A549 (cell line): ENCODE measurements at regions not wholly inside any gene's neighbourhood (a gene's known extent, or its start where the extent isn't known, plus 50 kb on each side); places are given as distances from the start of the nearest gene placed in this dataset.

Experiments
- CBX8 ChIP-seq: fragments of 200-600 bp; sonication (generic); IDR thresholded peaks from 2 replicates; pipeline ENCODE4 v1.6.1; 2016
- CTCF ChIP-seq: fragments of >200 bp; sonication (Bioruptor Twin); formaldehyde crosslinking; IDR thresholded peaks from 3 replicates; pipeline ENCODE4 v1.5.1; 2016
- EP300 ChIP-seq, 2 experiments: fragments of >200 bp; sonication (Bioruptor Twin); formaldehyde crosslinking; IDR thresholded peaks; 2 replicates in 1 of 2; 3 replicates in 1 of 2; pipeline ENCODE4 v1.6.1; 2016 to 2017
- ESRRA ChIP-seq: fragments of 150-350 bp; IDR thresholded peaks from 2 replicates; pipeline ENCODE4 v1.6.1; 2014; ENCODE audit warnings: mild to moderate bottlenecking, low read length, borderline replicate concordance
- MAX ChIP-seq: IDR thresholded peaks from 2 replicates; pipeline ENCODE4 v1.6.1; 2012
- MAZ ChIP-seq: fragments of 150-350 bp; IDR thresholded peaks from 2 replicates; pipeline ENCODE4 v1.6.1; 2014; ENCODE audit warnings: antibody characterized with exemption, low read depth, low read length, borderline replicate concordance
- NFE2L2 ChIP-seq: fragments of 150-350 bp; conservative IDR thresholded peaks from 2 replicates; pipeline ENCODE4 v1.6.1; 2014; ENCODE audit warnings: low read length
- PHF8 ChIP-seq: fragments of 200-600 bp; sonication (generic); IDR thresholded peaks from 2 replicates; pipeline ENCODE4 v1.6.1; 2016; ENCODE audit warnings: low read depth, mild to moderate bottlenecking, antibody characterized with exemption, moderate library complexity, borderline replicate concordance
- RAD21 ChIP-seq, 2 experiments: fragments of >200 bp in 1 of 2; sonication (Bioruptor Twin) in 1 of 2; formaldehyde crosslinking in 1 of 2; IDR thresholded peaks in 1 of 2; conservative IDR thresholded peaks in 1 of 2; 2 replicates in 1 of 2; 3 replicates in 1 of 2; pipeline ENCODE4 v1.6.1; 2012 to 2018; ENCODE audit warnings: inconsistent platforms in 1 of 2
- RNF2 ChIP-seq: fragments of 200-600 bp; sonication (generic); IDR thresholded peaks from 2 replicates; pipeline ENCODE4 v1.6.1; 2016; ENCODE audit warnings: low read depth, mild to moderate bottlenecking, antibody characterized with exemption, moderate library complexity, borderline replicate concordance
- SREBF2 ChIP-seq: fragments of 450-650 bp; IDR thresholded peaks from 2 replicates; pipeline ENCODE4 v1.6.1; 2014; ENCODE audit warnings: mild to moderate bottlenecking, moderate library complexity

GRCh38 chr22:25483931-25484330 lies 80.5 kb upstream of the GRK3 start:
- TF ChIP-seq RNF2 = no peak
- no peak for TF ChIP-seq CTCF
- no peak for TF ChIP-seq EP300 (IDR thresholded peaks at IDR 0.05)
- no peak for TF ChIP-seq SREBF2
- TF ChIP-seq CBX8 = no peak
- TF ChIP-seq RAD21 (conservative IDR thresholded peaks at IDR 0.05 in 1 of 2, IDR thresholded peaks at IDR 0.05 in 1 of 2) = no peak
- TF ChIP-seq MAX = no peak
- TF ChIP-seq NFE2L2 = no peak
- no peak for TF ChIP-seq ESRRA
- TF ChIP-seq PHF8 = no peak
- no peak for TF ChIP-seq MAZ
